GM12891 (cell line): ENCODE measurements at regions not wholly inside any gene's neighbourhood (a gene's known extent, or its start where the extent isn't known, plus 50 kb on each side); places are given as distances from the start of the nearest gene placed in this dataset.

Experiments
- DNase-seq: peaks from one replicate; pipeline ENCODE4 v3.0.0; 2011; ENCODE audit warnings: low spot score; ENCODE audit not compliant: insufficient read length
- FAIRE-seq: peaks from 2 replicates; lab custom pipeline; 2011; peaks lifted over from hg19 to GRCh38; lab: Jason Lieb, UNC
- PAX5 ChIP-seq: IDR thresholded peaks from 2 replicates; pipeline ENCODE4 v1.6.1; 2011; ENCODE audit warnings: low read length, moderate library complexity, mild to moderate bottlenecking; ENCODE audit not compliant: insufficient read depth, severe bottlenecking
- POLR2A ChIP-seq: IDR thresholded peaks from 2 replicates; pipeline ENCODE4 v1.6.1; 2011; ENCODE audit warnings: low read depth, low read length, control low read depth
- POLR2AphosphoS5 ChIP-seq: IDR thresholded peaks from 2 replicates; pipeline ENCODE4 v1.6.1; 2011; ENCODE audit warnings: low read depth, low read length, control low read depth
- POU2F2 ChIP-seq: IDR thresholded peaks from 2 replicates; pipeline ENCODE4 v1.6.1; 2011; ENCODE audit warnings: low read depth, mild to moderate bottlenecking, control low read depth, low read length, moderate library complexity
- SPI1 ChIP-seq: IDR thresholded peaks from 2 replicates; pipeline ENCODE4 v1.6.1; 2011; ENCODE audit warnings: low read depth, low read length, control low read depth
- TAF1 ChIP-seq: IDR thresholded peaks from 2 replicates; pipeline ENCODE4 v1.6.1; 2011; ENCODE audit warnings: low read depth, low read length, control low read depth

DNA sequence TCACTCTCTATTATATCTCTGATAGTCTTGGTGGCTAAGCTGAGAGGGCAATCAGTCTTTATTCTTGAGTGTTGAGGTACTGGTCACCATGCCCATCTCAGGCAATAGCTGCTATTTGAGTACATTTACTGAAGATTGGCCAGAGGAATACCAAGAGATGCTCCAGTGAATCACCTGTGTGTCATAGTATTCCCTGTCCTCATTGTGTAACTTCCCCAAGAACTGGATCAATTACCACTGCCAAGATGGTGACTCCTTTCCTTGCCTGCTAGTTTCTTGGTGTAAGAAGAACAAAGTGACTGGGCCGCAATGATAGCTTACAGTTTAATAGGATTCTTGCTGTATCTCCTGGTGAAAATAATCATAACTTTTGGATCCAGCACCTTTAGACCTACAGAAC is 418.7 kb upstream of the KIF2A start:
- TF ChIP-seq SPI1 (no peak), TAF1 (no peak), POLR2A (no peak), PAX5 (no peak), POLR2AphosphoS5 (no peak), POU2F2 (no peak)
- DNase-seq, result no peak

GRCh38 chr5:61894046-61894445 is 412.0 kb upstream of the KIF2A start:
- no peak for FAIRE-seq

More for the DNA sequence above, 418.7 kb upstream of the KIF2A start:
- FAIRE-seq, result no peak

GRCh38 chr5:61896811-61897210 is 409.2 kb upstream of the KIF2A start:
- FAIRE-seq (no peak), DNase-seq (no peak)
- TF ChIP-seq POLR2A (no peak), SPI1 (no peak), POLR2AphosphoS5 (no peak), PAX5 (no peak), POU2F2 (no peak), TAF1 (no peak)

More at GRCh38 chr5:61894046-61894445, 412.0 kb upstream of the KIF2A start:
- TF ChIP-seq TAF1, result no peak
- TF ChIP-seq POLR2AphosphoS5, result no peak
- no peak for TF ChIP-seq POLR2A
- TF ChIP-seq SPI1, result no peak
- no peak for TF ChIP-seq POU2F2
- TF ChIP-seq PAX5, result no peak
- no peak for DNase-seq

DNA sequence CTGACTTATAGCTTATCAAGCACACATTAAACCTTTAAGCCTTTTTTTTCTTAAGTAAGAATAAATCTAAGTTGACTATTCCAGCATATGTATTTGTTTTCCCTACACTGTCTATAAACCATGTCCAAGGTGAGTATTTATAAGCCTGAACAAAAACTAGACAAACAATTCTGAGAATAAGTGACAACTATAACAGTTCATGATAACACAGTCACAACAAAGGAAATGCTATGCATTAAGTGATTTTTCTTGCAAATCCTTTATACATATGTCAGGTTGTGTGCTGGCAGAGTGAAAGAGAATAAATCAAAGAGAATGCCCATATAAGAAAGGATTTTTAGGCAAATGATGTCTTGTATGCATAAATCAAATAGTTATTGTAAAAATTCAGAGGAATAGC is 408.8 kb upstream of the KIF2A start:
- TF ChIP-seq POLR2AphosphoS5, result no peak
- TF ChIP-seq POLR2A, result no peak
- TF ChIP-seq TAF1, result no peak
- no peak for TF ChIP-seq SPI1
- no peak for TF ChIP-seq PAX5
- TF ChIP-seq POU2F2, result no peak
- no peak for DNase-seq
- FAIRE-seq, result no peak

DNA sequence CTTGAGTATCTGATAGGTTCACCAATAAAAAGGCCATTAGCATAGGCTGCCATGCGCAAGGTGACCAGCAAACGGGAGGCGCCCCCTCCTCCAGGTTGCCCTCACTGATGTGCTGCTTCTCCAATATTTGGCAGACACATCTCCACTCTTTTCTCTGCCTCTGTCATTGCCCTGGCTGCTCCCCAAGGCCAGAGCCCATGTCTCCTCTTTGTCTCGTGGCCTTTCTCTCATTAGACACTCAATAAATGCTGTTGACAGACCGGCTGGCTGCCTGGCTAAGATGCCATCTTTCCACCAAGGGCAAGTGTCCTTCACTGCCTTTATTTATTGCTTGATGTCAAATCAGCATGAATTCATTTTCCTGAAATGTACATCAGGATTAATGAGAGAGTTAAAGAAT is 404.0 kb upstream of the KIF2A start:
- no peak for FAIRE-seq
- TF ChIP-seq PAX5 (no peak), POLR2AphosphoS5 (no peak), TAF1 (no peak), SPI1 (no peak), POU2F2 (no peak), POLR2A (no peak)
- DNase-seq, result no peak

- no peak for FAIRE-seq
- DNase-seq, result no peak
- TF ChIP-seq POLR2AphosphoS5 (no peak), SPI1 (no peak), PAX5 (no peak), TAF1 (no peak), POLR2A (no peak), POU2F2 (no peak)
Observed at GRCh38 chr5:61904730-61905129, 401.3 kb upstream of the KIF2A start.

- TF ChIP-seq POLR2AphosphoS5 (no peak), SPI1 (no peak), POLR2A (no peak), PAX5 (no peak), TAF1 (no peak), POU2F2 (no peak)
- DNase-seq, result no peak
- FAIRE-seq, result no peak
Observed at GRCh38 chr5:61905613-61906012, 400.4 kb upstream of the KIF2A start.

DNA sequence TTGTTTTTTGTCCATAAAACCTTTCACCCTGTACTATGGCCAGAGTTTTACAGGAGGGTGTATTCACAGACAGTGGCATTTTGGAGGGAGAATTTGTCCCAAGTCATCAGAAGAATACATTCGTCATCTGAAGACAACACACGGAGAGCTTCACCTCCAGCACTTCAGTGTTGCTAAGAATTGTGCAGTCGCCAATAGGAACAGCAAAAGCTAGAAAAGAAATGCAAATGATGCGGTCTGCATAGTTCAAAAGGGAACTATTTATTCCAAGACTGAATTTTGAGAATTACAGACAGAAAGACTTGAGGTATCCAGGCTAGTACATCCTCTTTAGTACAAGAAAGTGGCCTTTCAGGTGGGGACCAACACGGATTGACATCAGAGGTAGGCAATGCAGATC is 399.2 kb upstream of the KIF2A start:
- no peak for FAIRE-seq
- TF ChIP-seq TAF1 (no peak), SPI1 (no peak), POLR2AphosphoS5 (no peak), POLR2A (no peak), PAX5 (no peak), POU2F2 (no peak)
- DNase-seq, result no peak

GRCh38 chr5:61907995-61908394 is 398.0 kb upstream of the KIF2A start:
- DNase-seq (no peak), FAIRE-seq (no peak)
- TF ChIP-seq POU2F2, result no peak
- no peak for TF ChIP-seq POLR2AphosphoS5

DNA sequence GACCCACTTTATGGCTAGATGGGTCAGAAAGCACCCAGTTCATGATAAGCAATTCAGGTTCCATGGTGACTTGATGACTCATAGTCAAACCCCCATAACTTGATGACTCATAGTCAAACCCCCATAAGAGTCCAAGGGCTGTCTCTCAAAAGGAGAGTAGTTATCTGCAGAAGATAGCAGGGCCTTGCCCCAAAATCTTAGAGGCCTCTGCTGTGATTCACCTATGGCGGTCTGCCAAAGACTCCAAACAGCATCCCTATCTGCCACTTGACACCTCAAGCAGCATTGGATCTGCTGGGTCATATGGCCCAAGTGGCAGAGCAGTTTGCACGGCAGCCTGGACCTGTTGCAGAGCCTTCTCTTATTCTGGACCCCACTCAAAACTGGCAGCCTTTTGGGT is 395.2 kb upstream of the KIF2A start:
- FAIRE-seq (no peak), DNase-seq (no peak)
- TF ChIP-seq POLR2AphosphoS5, result no peak
- TF ChIP-seq POLR2A, result no peak
- TF ChIP-seq SPI1, result no peak
- no peak for TF ChIP-seq TAF1
- TF ChIP-seq PAX5, result no peak
- TF ChIP-seq POU2F2, result no peak
